LNCaP clone FGC (cell line): ENCODE measurements at regions not wholly inside any gene's neighbourhood (a gene's known extent, or its start where the extent isn't known, plus 50 kb on each side); places are given as distances from the start of the nearest gene placed in this dataset.

ENCODE experiments used
- DNase-seq: peaks from one replicate; pipeline ENCODE4 v3.0.0-alpha.2; 2011; ENCODE audit warnings: low read depth
- H3K4me3 ChIP-seq: 2 replicates; pipeline ENCODE4 v1.5.1; 2011; ENCODE audit warnings: mild to moderate bottlenecking, low read depth, low read length, control low read depth
- TF ChIP-seq, protein P1 (sequence below): IDR thresholded peaks from 2 replicates; pipeline ENCODE4 v1.5.1; 2012; ENCODE audit warnings: mild to moderate bottlenecking; ENCODE audit not compliant: control insufficient read depth, insufficient read depth; ENCODE audit errors: extremely low read depth

DNA sequence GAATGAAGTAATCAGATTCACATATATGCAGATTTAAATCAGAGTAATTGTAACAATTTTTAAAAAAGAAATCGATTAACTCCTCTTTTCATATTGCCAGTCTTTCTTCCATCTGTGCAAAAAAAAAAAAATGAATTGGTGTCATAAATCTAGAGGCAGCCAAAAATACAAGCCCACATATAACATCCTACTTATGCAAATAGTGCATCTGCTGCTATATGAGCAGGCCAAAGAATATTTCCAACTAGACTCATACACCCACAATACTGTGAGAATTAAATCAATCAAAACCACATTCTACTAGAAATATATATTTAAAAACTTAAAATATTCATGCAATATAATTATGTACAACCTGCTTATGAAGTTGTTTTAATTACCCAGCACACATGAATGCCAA lies 298.1 kb upstream of the TRAM1L1 start:
- TF ChIP-seq, protein P1, sequence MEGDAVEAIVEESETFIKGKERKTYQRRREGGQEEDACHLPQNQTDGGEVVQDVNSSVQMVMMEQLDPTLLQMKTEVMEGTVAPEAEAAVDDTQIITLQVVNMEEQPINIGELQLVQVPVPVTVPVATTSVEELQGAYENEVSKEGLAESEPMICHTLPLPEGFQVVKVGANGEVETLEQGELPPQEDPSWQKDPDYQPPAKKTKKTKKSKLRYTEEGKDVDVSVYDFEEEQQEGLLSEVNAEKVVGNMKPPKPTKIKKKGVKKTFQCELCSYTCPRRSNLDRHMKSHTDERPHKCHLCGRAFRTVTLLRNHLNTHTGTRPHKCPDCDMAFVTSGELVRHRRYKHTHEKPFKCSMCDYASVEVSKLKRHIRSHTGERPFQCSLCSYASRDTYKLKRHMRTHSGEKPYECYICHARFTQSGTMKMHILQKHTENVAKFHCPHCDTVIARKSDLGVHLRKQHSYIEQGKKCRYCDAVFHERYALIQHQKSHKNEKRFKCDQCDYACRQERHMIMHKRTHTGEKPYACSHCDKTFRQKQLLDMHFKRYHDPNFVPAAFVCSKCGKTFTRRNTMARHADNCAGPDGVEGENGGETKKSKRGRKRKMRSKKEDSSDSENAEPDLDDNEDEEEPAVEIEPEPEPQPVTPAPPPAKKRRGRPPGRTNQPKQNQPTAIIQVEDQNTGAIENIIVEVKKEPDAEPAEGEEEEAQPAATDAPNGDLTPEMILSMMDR: no peak
- no peak for DNase-seq
- H3K4me3 ChIP-seq: no peak overlapping the region

DNA sequence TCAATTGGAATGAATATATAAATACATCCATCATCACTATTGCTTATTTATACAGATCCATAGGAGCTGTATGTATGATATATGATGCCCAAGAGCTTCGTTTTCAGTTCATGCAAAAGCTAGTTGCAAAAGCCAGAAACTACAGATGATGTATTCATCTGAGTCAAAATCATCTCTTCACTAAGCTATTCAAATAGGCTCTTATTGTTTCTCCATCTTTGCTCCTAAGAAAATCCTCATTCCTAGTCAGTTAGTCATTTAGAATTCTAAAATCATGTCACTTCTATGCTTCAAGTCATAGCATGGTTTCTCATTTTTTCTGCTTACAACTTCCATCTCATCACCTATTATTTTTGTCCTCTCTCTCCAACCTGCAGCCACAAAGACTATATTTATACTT lies 300.1 kb upstream of the TRAM1L1 start:
- no peak overlapping the region for H3K4me3 ChIP-seq
- TF ChIP-seq, protein P1: no peak
- no peak for DNase-seq

DNA sequence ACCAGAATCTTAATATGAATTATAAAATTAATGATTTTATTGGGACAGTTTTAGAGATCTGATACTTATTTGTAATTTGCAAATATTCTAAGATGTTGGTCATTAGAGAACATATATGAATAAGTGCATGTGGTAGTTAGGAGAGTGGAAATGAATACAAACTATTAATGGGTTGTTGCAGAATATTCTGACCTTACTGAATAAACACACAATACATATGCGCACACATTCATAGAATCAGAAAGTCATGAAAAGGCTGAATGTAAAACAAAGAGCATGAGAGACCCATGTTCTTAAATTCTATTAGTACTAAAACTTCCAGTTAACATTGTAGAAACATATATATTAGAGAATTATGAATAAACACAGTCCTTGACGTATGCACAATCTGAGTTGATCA lies 301.7 kb upstream of the TRAM1L1 start:
- DNase-seq: no peak
- H3K4me3 ChIP-seq: no peak overlapping the region
- TF ChIP-seq, protein P1: no peak

DNA sequence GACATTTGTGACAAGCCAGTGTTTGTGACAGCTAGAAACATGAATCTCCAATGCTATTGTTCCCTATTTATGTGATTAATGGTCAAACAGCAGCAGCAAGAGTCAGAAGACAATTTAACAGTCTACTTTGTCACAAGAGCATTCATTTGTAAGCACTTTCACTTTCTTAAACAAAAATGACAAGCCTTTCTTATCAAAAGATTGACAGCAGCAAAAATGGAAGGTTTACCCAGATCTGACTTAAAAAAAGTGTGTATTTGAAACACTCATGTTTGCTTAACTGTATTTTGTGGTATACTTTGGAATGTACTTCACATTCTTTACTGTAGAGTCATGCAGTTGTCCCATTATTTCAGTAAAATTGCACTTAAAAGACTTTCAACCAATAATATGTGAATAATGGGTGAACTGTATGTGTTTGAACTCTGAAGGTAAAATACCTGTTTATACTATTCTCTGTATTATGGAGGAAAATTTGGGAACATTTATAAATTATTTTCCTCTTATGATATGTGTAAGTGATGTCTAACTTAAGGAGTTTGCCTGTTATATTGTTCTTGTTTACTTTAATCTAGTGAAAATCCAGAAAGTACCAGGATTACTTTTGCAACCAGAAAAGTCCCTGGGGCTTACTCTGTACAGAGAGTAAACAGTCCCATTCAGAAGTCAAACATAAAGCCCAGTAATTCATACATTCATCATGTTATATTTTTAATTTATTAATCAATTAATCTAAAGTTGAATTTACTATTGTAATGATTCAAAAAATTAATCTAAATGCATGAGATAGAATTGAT lies 314.9 kb upstream of the TRAM1L1 start:
- H3K4me3 ChIP-seq: no peak overlapping the region
- TF ChIP-seq, protein P1: no peak
- DNase-seq: no peak

DNA sequence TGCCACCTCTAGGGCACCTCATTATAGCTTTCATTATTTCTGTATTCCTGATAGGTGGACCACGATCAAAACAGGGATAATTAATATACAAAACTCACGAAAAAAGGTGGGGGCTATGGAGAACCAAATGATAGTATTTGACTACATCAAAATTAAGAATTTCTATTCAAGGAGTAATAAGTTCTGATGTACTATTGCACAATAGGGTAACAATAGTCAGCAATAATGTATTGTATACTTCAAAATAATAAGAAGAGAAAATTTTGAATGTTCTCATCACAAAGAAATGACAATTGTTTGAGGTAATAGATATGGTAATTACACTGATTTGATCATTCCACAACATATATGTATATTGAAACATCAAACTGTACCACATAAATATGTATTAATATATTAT lies 327.3 kb upstream of the TRAM1L1 start:
- H3K4me3 ChIP-seq: no peak overlapping the region
- TF ChIP-seq, protein P1: no peak
- DNase-seq: no peak

DNA sequence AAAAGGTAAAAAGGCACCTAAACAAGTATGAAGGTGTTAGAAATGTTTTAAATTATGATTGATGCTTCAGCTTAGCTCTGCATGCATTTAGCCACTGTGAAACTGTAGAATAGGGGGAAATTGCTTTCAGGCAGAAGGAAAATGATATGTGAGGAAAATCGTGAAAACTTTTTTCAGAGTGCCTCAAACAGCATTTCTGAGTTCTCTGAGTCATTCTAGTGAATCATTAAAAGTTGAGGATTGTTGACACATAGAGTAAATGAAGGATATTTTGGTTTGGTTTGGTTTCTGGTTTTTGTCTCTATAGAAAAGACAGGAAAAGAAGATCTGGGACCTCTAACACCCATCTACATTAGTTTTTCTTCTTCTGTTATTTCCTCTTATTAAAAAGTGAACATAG lies 332.5 kb upstream of the TRAM1L1 start:
- DNase-seq: no peak
- H3K4me3 ChIP-seq: no peak overlapping the region
- TF ChIP-seq, protein P1: no peak

DNA sequence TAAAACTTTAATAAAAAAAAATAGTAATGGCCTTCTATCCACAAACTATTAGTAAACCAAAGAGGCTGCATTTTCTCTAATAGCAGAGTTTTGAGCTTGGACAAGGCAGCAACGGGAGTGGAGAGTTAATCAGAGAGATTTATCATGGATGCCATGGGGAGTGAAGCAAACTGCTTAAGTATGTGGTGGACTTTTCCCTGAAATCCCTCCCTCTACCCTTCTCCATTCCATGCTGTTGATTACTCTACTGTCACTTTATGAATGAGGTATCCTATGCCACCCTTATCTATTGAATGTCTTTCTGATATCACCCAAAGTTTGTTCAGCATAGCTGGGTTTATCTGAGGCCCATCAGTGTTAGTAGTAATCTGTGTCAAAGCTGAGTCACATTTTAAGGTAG lies 335.6 kb upstream of the TRAM1L1 start:
- no peak overlapping the region for H3K4me3 ChIP-seq
- TF ChIP-seq, protein P1: no peak
- DNase-seq: no peak
